ENCODE measurements at regions not wholly inside any gene's neighbourhood (a gene's known extent, or its start where the extent isn't known, plus 50 kb on each side); places are given as distances from the start of the nearest gene placed in this dataset.

DNA sequence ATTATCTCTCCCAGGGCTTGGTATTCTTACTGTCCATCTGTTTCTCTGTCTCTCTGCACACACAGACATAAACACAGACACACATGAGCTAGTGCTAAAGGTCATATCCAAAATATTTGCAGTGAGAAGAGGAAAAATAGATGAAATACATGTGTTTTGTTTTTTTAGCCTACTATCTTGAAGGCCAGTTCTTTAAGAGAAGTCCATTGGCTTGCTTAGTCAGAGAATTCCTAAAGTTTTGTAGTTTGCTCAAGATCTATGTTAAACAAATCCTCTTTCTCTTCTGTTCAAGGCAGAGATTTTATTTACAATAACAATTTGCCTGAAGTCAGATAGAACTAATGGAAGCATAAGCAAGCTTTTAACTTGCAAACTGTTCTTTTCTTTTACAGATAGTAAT, 120.0 kb upstream of the AKIRIN2 start:
- no peak overlapping the region for H3K4me3 ChIP-seq (ENCODE audit: low read depth, low read length)
- in situ Hi-C loops (cut with HindIII; ENCODE audit: low sequenced_read_pairs) = no loop called here
- TF ChIP-seq, protein P1, sequence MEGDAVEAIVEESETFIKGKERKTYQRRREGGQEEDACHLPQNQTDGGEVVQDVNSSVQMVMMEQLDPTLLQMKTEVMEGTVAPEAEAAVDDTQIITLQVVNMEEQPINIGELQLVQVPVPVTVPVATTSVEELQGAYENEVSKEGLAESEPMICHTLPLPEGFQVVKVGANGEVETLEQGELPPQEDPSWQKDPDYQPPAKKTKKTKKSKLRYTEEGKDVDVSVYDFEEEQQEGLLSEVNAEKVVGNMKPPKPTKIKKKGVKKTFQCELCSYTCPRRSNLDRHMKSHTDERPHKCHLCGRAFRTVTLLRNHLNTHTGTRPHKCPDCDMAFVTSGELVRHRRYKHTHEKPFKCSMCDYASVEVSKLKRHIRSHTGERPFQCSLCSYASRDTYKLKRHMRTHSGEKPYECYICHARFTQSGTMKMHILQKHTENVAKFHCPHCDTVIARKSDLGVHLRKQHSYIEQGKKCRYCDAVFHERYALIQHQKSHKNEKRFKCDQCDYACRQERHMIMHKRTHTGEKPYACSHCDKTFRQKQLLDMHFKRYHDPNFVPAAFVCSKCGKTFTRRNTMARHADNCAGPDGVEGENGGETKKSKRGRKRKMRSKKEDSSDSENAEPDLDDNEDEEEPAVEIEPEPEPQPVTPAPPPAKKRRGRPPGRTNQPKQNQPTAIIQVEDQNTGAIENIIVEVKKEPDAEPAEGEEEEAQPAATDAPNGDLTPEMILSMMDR (IDR thresholded peaks at IDR 0.05; ENCODE audit: low read depth, low read length) = no peak
- peak; percentile 22 for DNase-seq (ENCODE audit: low read depth, low spot score)

DNA sequence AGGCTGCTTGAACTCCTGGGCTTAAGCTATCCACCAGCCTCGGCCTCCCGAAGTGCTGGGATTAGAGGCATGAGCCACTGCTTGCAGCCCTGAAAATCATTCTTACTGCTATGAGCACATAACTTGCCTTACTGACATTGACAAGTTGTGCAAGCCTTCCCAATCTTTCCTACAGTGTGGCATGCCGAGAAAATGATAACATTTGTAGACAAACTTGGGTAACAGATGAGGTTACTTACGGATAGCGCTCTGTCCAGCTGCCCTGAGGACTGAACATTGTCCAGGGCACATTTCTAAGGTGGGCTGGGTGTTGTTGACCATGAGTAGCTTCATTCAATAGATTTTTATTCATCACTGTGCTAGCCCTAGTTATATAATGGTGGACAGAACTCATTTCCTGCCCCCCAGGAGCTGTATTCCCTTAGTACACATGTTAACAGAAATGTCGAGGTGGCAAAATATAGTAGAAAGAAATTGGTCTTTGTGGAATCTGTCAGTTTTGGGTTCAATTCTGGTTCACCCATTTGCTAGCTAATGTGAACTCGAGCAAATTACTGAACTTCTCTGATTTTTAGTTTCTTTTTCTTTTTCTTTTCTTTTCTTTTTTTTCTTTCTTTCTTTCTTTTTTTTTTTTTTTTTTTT, 118.4 kb upstream of the AKIRIN2 start:
- in situ Hi-C loops (cut with HindIII; ENCODE audit: low sequenced_read_pairs) = no loop called here
- TF ChIP-seq, protein P1 (IDR thresholded peaks at IDR 0.05; ENCODE audit: low read depth, low read length) = no peak

DNA sequence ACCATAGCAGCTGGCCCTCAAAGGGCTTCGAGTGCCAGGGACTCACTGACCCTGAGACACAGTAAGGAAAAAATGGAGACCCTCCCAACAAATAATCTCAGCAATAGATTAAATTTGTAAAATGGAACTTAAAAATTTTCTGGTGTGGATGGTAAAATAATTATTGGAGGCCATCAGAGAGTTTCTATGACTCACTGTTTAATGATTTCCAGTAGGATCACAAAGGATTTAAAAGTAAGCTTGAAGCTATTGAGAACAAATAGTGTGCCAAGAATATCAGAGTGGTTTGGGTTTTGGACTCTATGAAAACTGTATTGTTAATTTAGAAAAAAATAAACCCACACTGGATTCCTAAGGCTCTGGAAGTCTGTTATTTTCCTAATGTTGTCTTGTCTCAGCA, 115.2 kb upstream of the AKIRIN2 start:
- in situ Hi-C loops (cut with HindIII; ENCODE audit: low sequenced_read_pairs) = no loop called here
- no peak overlapping the region for H3K4me3 ChIP-seq (ENCODE audit: low read depth, low read length)
- TF ChIP-seq, protein P1 (IDR thresholded peaks at IDR 0.05; ENCODE audit: low read depth, low read length) = no peak
- peak; percentile 45 for DNase-seq (ENCODE audit: low read depth, low spot score)

More for the DNA sequence above, 118.4 kb upstream of the AKIRIN2 start:
- DNase-seq (ENCODE audit: low read depth, low spot score) = no peak
- H3K4me3 ChIP-seq (ENCODE audit: low read depth, low read length) = no peak overlapping the region

DNA sequence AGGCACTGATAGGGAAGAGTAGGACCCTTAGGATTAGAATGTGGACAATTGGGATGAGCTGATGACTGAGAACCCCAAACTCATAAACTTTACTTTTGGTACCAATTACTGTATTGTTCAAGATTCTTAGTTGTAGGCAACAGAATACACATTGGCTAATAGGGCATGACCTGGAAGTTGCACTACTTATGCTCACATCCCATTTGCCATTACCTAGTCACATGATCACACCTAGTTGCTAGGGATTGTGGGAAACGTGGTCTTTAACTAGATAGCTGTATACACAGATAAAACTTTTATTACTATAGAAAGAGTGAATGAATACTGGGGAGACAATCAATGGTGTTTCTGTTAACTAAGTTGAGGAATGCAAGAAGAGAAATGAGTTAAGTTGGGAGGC, 113.4 kb upstream of the AKIRIN2 start:
- no peak overlapping the region for H3K4me3 ChIP-seq (ENCODE audit: low read depth, low read length)
- TF ChIP-seq, protein P1 (IDR thresholded peaks at IDR 0.05; ENCODE audit: low read depth, low read length) = no peak
- DNase-seq (ENCODE audit: low read depth, low spot score) = no peak
- in situ Hi-C loops (cut with HindIII; ENCODE audit: low sequenced_read_pairs) = no loop called here

DNA sequence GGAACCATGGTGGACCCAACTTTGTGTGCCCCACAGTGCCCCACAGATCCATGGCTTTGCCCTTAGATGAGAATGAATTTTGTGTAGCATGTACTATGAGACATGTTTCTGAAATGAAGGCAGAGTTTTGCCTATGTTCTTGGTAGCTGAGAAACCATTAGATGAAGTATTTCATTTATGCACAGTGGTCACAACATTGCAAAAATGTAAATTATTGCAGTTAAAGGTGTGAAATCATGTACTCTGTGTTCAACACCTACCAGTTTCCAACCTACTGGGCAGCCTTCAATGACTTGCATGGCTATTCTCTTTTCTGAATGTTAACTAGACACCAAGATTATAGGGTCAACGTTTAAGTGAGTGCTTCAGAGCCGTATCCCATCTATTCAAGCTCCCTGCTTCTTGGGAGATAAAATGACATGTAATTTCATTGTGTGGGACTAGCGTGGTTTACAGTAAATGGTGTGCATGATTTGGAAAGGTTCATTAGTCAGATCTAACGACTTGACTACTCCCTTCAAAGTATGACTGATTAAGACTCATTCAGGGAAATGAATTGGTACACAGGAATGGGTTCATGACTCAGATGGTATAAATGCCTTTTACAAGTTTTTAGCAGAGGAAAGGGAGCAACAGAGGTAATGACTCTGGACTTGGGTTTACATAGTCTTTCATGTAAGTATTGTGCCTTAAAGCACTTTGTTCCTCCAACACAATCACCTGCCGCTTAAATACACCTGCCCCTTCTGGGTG, 106.1 kb upstream of the AKIRIN2 start:
- peak; percentile 31 for DNase-seq (ENCODE audit: low read depth, low spot score)
- TF ChIP-seq, protein P1 (IDR thresholded peaks at IDR 0.05; ENCODE audit: low read depth, low read length) = no peak
- H3K4me3 ChIP-seq (ENCODE audit: low read depth, low read length) = no peak overlapping the region
- in situ Hi-C loops (cut with HindIII; ENCODE audit: low sequenced_read_pairs) = no loop called here

DNA sequence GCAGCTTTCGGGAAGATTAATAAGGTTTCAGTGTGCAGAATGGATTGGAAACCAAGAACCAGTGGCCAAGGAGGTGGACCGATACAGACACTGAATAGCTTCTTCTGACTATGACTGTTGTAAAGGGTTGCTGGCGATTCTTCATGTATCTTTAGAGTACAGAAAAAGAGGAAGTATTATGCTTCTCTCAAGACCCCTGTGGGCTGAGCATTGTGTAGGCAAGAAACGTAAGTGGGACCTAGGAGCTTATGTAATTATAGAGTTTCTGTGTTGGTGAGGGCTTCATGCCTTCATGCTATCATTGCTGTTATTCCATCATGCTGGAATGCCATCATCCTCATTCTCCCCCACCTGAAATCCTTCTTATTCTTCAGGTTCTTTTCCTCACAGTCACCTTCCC, 105.4 kb upstream of the AKIRIN2 start:
- H3K4me3 ChIP-seq (ENCODE audit: low read depth, low read length) = no peak overlapping the region
- in situ Hi-C loops (cut with HindIII; ENCODE audit: low sequenced_read_pairs) = no loop called here
- DNase-seq (ENCODE audit: low read depth, low spot score) = no peak
- TF ChIP-seq, protein P1 (IDR thresholded peaks at IDR 0.05; ENCODE audit: low read depth, low read length) = no peak

Data from astrocyte of the spinal cord (primary cell).